Cardiac fibroblast (primary cell): ENCODE measurements at regions not wholly inside any gene's neighbourhood (a gene's known extent, or its start where the extent isn't known, plus 50 kb on each side); places are given as distances from the start of the nearest gene placed in this dataset.

Experiments
- DNase-seq, 2 donors: peaks; one replicate each; pipeline versions ENCODE4 v3.0.0 to v3.0.0-alpha.2; 2010; ENCODE audit warnings: low read depth in 2 of 2
- H3K4me3 ChIP-seq, 2 donors: replicated peaks in 1 of 2; 1 replicate in 1 of 2; 2 replicates in 1 of 2; pipeline ENCODE4 v1.5.1; 2011; ENCODE audit warnings: low read depth in 2 of 2, low read length in 2 of 2, mild to moderate bottlenecking in 2 of 2, moderate library complexity in 1 of 2
- CTCF ChIP-seq: IDR thresholded peaks from one replicate; pipeline ENCODE4 v1.5.1; 2011; ENCODE audit warnings: low read depth, mild to moderate bottlenecking, low read length, inconsistent platforms

- DNase-seq, result no peak
- H3K4me3 ChIP-seq, result no peak overlapping the region
- no peak for TF ChIP-seq CTCF
Observed at GRCh38 chr3:30112411-30112810, 494.0 kb upstream of the TGFBR2 start.

DNA sequence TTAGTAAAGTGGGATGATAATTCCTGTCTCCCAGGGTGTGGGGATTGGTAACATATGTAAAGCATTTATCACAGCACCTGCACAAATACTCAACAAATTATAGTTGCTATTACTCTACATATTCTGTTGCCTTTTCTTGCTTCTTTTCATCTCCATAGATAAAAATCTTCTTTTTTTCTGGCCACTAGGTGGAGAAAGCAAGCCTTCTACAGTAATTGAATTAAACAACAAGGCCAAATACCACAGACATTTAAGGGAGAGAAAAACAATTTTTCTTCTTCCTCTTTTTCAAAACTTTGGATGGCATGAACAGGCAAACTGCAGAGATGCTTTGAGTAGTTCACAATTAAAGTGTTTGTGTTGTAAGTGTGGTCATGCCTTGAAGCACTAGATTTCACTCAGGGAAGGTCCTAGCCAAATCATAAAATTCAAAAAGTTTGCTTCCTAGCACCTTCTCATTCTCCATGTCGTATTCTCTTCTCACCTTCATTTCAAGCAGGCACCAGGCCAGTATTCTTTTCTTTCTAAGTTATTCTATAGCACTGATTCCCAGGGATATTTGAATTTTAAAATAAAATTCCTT is 493.4 kb upstream of the TGFBR2 start:
- no peak overlapping the region for H3K4me3 ChIP-seq
- peak; percentile 78 for DNase-seq
- TF ChIP-seq CTCF, result peak; percentile 56

GRCh38 chr3:30113906-30114305 is 492.5 kb upstream of the TGFBR2 start:
- no peak overlapping the region for H3K4me3 ChIP-seq
- peak in 1 of 2 donors; percentile 4 for DNase-seq
- TF ChIP-seq CTCF, result no peak

- peak in 1 of 2 donors; percentile 20 for DNase-seq
- no peak overlapping the region for H3K4me3 ChIP-seq
- no peak for TF ChIP-seq CTCF
Observed at GRCh38 chr3:30114918-30115317, 491.5 kb upstream of the TGFBR2 start.

- no peak for TF ChIP-seq CTCF
- DNase-seq, result no peak
- no peak overlapping the region for H3K4me3 ChIP-seq
Observed at GRCh38 chr3:30122359-30122758, 484.0 kb upstream of the TGFBR2 start.

DNA sequence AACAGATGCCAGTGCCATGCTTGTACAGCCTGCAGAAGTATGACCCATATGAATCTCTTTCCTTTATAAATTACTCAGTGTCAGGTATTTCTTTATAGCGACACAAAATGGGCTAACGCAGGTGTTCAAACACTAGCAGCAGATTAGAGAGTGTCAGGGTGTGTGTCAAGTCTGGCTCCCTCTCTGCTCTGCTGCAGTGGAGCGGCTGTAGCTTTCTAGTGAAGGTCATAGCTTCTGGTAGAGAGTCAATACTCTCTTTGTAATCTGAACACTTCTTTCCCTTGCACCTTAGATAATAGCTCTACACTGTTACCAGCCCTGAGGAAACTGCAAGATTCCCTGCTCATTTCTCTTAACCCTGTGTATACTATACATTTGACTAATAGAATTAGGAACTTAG is 483.2 kb upstream of the TGFBR2 start:
- DNase-seq, result no peak
- TF ChIP-seq CTCF, result no peak

DNA sequence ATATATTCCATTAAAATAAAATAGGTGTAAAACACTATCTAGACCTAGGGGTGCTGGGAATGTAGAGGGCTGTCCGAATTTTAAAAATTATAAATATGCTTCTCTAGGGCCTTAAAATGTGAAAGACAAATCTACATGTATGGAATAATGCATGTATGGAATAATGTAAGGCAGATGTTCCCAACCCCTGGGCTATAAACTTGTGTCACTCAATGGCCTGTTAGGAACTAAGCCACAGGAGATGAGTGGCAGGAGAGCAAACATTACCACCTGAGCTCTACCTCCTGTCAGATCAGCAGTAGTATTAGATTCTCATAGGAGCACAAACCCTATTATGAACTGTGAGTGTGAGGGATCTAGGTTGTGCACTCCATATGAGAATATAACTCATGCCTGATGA is 482.6 kb upstream of the TGFBR2 start:
- no peak for TF ChIP-seq CTCF
- no peak overlapping the region for H3K4me3 ChIP-seq
- no peak for DNase-seq

More for the DNA sequence above, 483.2 kb upstream of the TGFBR2 start:
- no peak overlapping the region for H3K4me3 ChIP-seq
